ENCODE measurements at regions not wholly inside any gene's neighbourhood (a gene's known extent, or its start where the extent isn't known, plus 50 kb on each side); places are given as distances from the start of the nearest gene placed in this dataset.

GRCh38 chr5:143700994-143701393 is 111.0 kb upstream of the HMHB1 start (continued):
- TF ChIP-seq FOSL1 (IDR thresholded peaks at IDR 0.05; ENCODE audit: insufficient read depth, low read depth, low read length) (no peak), TBP (IDR thresholded peaks at IDR 0.05; ENCODE audit: low read depth, low read length) (no peak), BACH1 (IDR thresholded peaks at IDR 0.05; ENCODE audit: low read length) (no peak), RXRA (IDR thresholded peaks at IDR 0.05; ENCODE audit: insufficient read depth, low read depth, low read length) (no peak), YY1 (IDR thresholded peaks at IDR 0.05; ENCODE audit: low read depth, low read length) (no peak), CTCF (IDR thresholded peaks at IDR 0.05; ENCODE audit: control extremely low read depth in 1 of 3, insufficient read depth in 1 of 3, low read depth in 1 of 3, low read length in 3 of 3) (no peak)
